ENCODE measurements at regions not wholly inside any gene's neighbourhood (a gene's known extent, or its start where the extent isn't known, plus 50 kb on each side); places are given as distances from the start of the nearest gene placed in this dataset.

DNA sequence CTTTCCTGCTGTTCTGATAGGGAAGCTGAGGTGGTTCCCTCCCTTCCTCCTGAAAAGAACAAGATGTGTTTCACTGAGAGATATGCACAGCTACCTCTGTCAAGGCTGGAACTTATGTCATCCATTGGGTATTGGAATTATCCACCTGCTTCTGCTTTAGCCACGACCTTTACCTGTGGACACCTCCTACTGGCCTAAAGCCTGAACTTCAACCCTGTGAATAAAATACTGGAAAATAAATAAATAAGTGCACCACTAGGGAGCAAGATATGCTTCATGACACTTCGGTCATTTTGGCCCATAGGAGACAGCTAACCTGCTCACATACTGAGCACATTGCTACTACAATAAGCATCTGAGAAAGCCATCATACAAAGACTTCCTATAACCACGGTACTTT is 419.9 kb upstream of the NWD2 start:
- Histone ChIP-seq H3K9me3 (ENCODE audit: low read length) (no peaks in the 10 kb centered on the region), H3K9ac (ENCODE audit: low read length) (no peak overlapping the region), H2AFZ (ENCODE audit: low read length) (no peak overlapping the region), H3K36me3 (ENCODE audit: insufficient read depth, low read length) (no peaks in the 10 kb centered on the region), H3K4me3 (ENCODE audit: low read depth, low read length, poor library complexity, severe bottlenecking) (no peak overlapping the region), H3K79me2 (ENCODE audit: insufficient read depth, low read length) (no peaks in the 10 kb centered on the region), H3K4me1 (ENCODE audit: insufficient read depth, low read length, severe bottlenecking) (peaks cover 12% of the 10 kb centered on the region), H3F3A (ENCODE audit: insufficient read depth, low read length) (no peaks in the 10 kb centered on the region), H3K27me3 (ENCODE audit: insufficient read depth, low read length) (no peaks in the 10 kb centered on the region), H3K9me2 (ENCODE audit: low read depth, low read length) (no peaks in the 10 kb centered on the region), H4K20me1 (ENCODE audit: insufficient read depth, low read length) (no peaks in the 10 kb centered on the region), H3K27ac (ENCODE audit: low read depth, low read length, poor library complexity, severe bottlenecking) (no peak overlapping the region), H3K4me2 (ENCODE audit: low read length) (no peak overlapping the region)
- TF ChIP-seq CTCF (IDR thresholded peaks at IDR 0.05; ENCODE audit: low read length) (peak; percentile 38; the same call in 1 of the 2 replicates), EZH2 (IDR thresholded peaks at IDR 0.05; ENCODE audit: borderline replicate concordance, low read length) (no peak)

DNA sequence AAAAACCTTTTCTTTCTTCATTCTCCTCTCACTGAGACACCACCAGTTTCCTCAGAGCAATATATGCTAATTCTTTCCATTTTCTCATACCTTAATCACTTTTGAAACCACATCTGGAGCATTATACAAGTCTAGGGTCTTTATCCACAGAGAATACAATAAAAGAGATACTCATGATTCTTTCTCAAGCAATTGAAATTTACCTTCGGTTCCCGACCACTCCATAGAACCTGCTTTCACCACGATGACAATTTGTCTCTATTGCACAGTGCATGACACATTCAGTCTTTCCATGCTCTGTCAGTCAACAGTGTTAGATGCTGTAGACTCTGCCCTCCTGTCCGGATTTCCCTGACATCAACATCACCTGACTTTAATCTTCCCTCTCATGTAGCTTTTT is 409.3 kb upstream of the NWD2 start:
- no peaks in the 10 kb centered on the region for H3F3A ChIP-seq (ENCODE audit: insufficient read depth, low read length)
- H2AFZ ChIP-seq (ENCODE audit: low read length) = no peak overlapping the region
- no peak overlapping the region for H3K27ac ChIP-seq (ENCODE audit: low read depth, low read length, poor library complexity, severe bottlenecking)
- H3K79me2 ChIP-seq (ENCODE audit: insufficient read depth, low read length) = no peaks in the 10 kb centered on the region
- H3K9me2 ChIP-seq (ENCODE audit: low read depth, low read length) = no peaks in the 10 kb centered on the region
- no peaks in the 10 kb centered on the region for H3K9me3 ChIP-seq (ENCODE audit: low read length)
- no peaks in the 10 kb centered on the region for H3K4me1 ChIP-seq (ENCODE audit: insufficient read depth, low read length, severe bottlenecking)
- H3K4me3 ChIP-seq (ENCODE audit: low read depth, low read length, poor library complexity, severe bottlenecking) = no peak overlapping the region
- no peak overlapping the region for H3K9ac ChIP-seq (ENCODE audit: low read length)
- H3K27me3 ChIP-seq (ENCODE audit: insufficient read depth, low read length) = no peaks in the 10 kb centered on the region
- TF ChIP-seq EZH2 (IDR thresholded peaks at IDR 0.05; ENCODE audit: borderline replicate concordance, low read length) = no peak
- no peak for TF ChIP-seq CTCF (IDR thresholded peaks at IDR 0.05; ENCODE audit: low read length)
- no peaks in the 10 kb centered on the region for H4K20me1 ChIP-seq (ENCODE audit: insufficient read depth, low read length)
- H3K36me3 ChIP-seq (ENCODE audit: insufficient read depth, low read length) = no peaks in the 10 kb centered on the region
- no peak overlapping the region for H3K4me2 ChIP-seq (ENCODE audit: low read length)

DNA sequence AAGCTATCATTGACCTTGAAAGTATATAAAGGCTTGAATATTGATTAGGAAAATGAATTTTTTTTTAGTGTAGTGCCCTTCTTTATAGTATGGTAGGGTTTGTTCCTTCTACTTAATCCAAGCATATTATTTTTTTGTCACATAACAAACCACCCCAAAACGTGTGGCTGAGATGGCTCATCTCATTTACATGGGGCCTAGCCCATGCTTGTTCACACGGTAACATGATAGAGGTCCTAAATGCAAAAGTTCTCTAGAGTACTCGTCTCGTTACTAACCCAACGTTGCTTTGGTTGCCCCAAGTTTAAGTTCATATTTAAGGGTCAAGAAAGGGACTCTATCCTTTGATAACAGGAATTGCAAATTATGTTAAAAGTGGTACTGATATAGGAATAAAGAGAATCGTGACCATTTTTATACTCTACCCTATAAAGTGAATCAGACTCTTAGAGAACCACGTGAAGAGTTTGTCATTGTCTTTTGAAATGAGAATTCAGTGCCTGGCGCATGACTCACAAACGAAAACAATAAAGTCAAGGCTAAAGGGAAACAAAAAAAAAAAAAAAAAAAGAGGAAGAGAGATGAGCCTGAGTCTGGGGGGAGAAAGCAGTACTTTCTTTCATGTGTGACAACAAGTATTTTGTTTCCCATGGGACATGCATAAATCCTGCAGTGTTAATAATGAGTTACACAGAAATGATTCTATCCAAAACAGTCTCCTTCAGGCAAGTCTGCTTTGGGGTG is 402.8 kb upstream of the NWD2 start:
- H3K27me3 ChIP-seq (ENCODE audit: insufficient read depth, low read length) = no peaks in the 10 kb centered on the region
- H3K9ac ChIP-seq (ENCODE audit: low read length) = no peak overlapping the region
- no peaks in the 10 kb centered on the region for H4K20me1 ChIP-seq (ENCODE audit: insufficient read depth, low read length)
- H3F3A ChIP-seq (ENCODE audit: insufficient read depth, low read length) = no peaks in the 10 kb centered on the region
- no peak overlapping the region for H3K4me3 ChIP-seq (ENCODE audit: low read depth, low read length, poor library complexity, severe bottlenecking)
- H3K9me2 ChIP-seq (ENCODE audit: low read depth, low read length) = no peaks in the 10 kb centered on the region
- TF ChIP-seq EZH2 (IDR thresholded peaks at IDR 0.05; ENCODE audit: borderline replicate concordance, low read length) (no peak), CTCF (IDR thresholded peaks at IDR 0.05; ENCODE audit: low read length) (no peak)
- peaks cover 6% of the 10 kb centered on the region for H3K4me1 ChIP-seq (ENCODE audit: insufficient read depth, low read length, severe bottlenecking)
- H3K9me3 ChIP-seq (ENCODE audit: low read length) = no peaks in the 10 kb centered on the region
- no peak overlapping the region for H3K27ac ChIP-seq (ENCODE audit: low read depth, low read length, poor library complexity, severe bottlenecking)
- H3K36me3 ChIP-seq (ENCODE audit: insufficient read depth, low read length) = no peaks in the 10 kb centered on the region
- H2AFZ ChIP-seq (ENCODE audit: low read length) = no peak overlapping the region
- no peaks in the 10 kb centered on the region for H3K79me2 ChIP-seq (ENCODE audit: insufficient read depth, low read length)
- no peak overlapping the region for H3K4me2 ChIP-seq (ENCODE audit: low read length)

Measured in OCI-LY1 (cell line).